ENCODE measurements at regions not wholly inside any gene's neighbourhood (a gene's known extent, or its start where the extent isn't known, plus 50 kb on each side); places are given as distances from the start of the nearest gene placed in this dataset.

DNA sequence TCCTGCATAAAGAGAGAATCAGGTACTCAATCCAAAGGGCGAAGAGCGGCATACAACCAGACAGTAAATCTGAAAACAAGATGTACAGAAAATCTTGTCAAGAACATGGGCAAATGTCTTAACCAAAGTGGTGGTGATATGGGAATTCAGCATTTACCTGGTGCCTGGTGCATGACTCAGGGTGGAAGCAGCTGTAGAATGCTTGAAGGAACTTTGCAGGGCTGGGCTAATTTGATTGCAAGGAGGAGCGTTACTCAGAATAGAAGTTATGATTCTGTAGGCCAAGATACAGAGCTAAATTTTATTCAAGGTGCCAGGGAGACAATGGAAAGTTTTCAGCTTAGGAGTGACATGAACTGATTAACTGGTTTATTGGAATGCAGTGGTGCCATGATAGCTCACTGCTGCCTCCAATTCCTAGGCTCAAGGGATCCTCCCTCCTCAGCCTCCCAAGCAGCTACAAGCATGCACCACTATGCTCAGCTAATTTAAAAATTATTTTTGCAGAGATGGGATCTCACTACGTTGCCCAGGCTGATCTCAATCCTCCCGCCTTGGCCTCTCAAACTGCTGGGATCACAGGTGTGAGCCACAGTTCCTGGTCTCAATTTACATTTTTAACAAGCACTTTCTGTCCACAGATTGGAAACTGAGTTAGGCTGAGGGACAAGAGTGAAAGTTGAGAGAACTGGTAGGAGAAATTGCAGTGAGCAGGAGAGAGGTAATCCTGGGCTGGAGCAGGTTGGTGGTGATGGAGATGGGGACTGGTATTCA is 91.5 kb upstream of the TBC1D5 start:
- ChIA-PET POLR2A (no interaction called here), CTCF (interaction anchor here (0.6 to 2.3 kb wide), 3 partner anchors 8 to 1660 kb away, joined by 3 to 6 read pairs (median 3); no protein-coding TSS in a partner anchor)
- Histone ChIP-seq H3K4me3 (ENCODE audit: low read depth in 2 of 2, low read length in 1 of 2) (no peak overlapping the region), H3K27ac (ENCODE audit: low read depth in 2 of 2, low read length in 1 of 2) (no peak overlapping the region), H3K9me2 (no peaks in the 10 kb centered on the region), H3K4me1 (ENCODE audit: control insufficient read depth in 1 of 2, insufficient read depth in 2 of 2, low read depth in 1 of 2, low read length in 1 of 2) (no peaks in the 10 kb centered on the region), H3K79me2 (ENCODE audit: insufficient read depth) (no peaks in the 10 kb centered on the region), H3K9ac (no peak overlapping the region), H3K36me3 (replicated peaks in 1 of 2; ENCODE audit: control insufficient read depth in 1 of 2, insufficient read depth in 2 of 2, low read length in 1 of 2) (no peaks in the 10 kb centered on the region), H4K20me1 (ENCODE audit: insufficient read depth) (no peaks in the 10 kb centered on the region), H3K9me3 (no peaks in the 10 kb centered on the region), H3F3A (replicated peaks; ENCODE audit: insufficient read depth) (no peaks in the 10 kb centered on the region), H3K27me3 (ENCODE audit: insufficient read depth) (no peaks in the 10 kb centered on the region), H2AFZ (ENCODE audit: low read depth) (no peak overlapping the region), H3K4me2 (no peak overlapping the region)
- WGBS (ENCODE audit: low lambda C conversion rate), result 85% methylated on average over 5 of the region's 5 CpGs
- DNase-seq, result no peak
- TF ChIP-seq, protein P1, sequence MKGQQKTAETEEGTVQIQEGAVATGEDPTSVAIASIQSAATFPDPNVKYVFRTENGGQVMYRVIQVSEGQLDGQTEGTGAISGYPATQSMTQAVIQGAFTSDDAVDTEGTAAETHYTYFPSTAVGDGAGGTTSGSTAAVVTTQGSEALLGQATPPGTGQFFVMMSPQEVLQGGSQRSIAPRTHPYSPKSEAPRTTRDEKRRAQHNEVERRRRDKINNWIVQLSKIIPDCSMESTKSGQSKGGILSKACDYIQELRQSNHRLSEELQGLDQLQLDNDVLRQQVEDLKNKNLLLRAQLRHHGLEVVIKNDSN (IDR thresholded peaks at IDR 0.05; ENCODE audit: borderline replicate concordance, low read depth), result no peak
- TF ChIP-seq TEAD4 (IDR thresholded peaks at IDR 0.05; ENCODE audit: borderline replicate concordance, insufficient read depth) (no peak), RFX5 (IDR thresholded peaks at IDR 0.05; ENCODE audit: low read length) (no peak), SIN3A (IDR thresholded peaks at IDR 0.05; ENCODE audit: borderline replicate concordance, low read depth, low read length) (no peak), CHD2 (IDR thresholded peaks at IDR 0.05; ENCODE audit: low read length, partially characterized antibody) (no peak), MEF2A (IDR thresholded peaks at IDR 0.05; ENCODE audit: borderline replicate concordance, low read depth) (no peak), FOSL2 (IDR thresholded peaks at IDR 0.05; ENCODE audit: borderline replicate concordance, low read depth) (no peak), POLR2AphosphoS5 (IDR thresholded peaks at IDR 0.05; ENCODE audit: low read depth, low read length) (no peak), MXI1 (IDR thresholded peaks at IDR 0.05; ENCODE audit: low read depth, low read length) (no peak)

DNA sequence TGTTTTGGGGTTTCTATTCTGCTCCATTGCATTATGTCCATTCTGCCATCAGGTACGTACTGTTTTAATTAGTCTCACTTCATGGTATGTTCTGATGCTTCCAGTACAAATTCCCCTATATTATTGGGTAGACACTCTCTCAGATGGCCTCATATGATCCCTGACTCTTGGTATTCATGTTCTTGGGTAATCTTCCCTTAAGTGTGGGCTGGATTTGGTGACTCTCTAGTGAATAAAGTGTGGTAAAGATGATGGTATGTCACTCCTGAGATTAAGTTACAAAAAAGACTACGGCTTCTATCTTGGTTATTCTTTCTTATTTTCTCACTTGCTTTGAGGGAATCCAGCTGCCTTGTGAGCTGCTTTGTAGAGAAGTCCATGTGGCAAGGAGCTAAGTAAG is 89.6 kb upstream of the TBC1D5 start:
- H3K79me2 ChIP-seq (ENCODE audit: insufficient read depth), result no peaks in the 10 kb centered on the region
- no peaks in the 10 kb centered on the region for H3K4me1 ChIP-seq (ENCODE audit: control insufficient read depth in 1 of 2, insufficient read depth in 2 of 2, low read depth in 1 of 2, low read length in 1 of 2)
- no peak overlapping the region for H2AFZ ChIP-seq (ENCODE audit: low read depth)
- H3K36me3 ChIP-seq (replicated peaks in 1 of 2; ENCODE audit: control insufficient read depth in 1 of 2, insufficient read depth in 2 of 2, low read length in 1 of 2), result no peaks in the 10 kb centered on the region
- no peak for DNase-seq
- WGBS (ENCODE audit: low lambda C conversion rate), result 76% methylated on average over 2 of the region's 2 CpGs
- TF ChIP-seq, protein P2, sequence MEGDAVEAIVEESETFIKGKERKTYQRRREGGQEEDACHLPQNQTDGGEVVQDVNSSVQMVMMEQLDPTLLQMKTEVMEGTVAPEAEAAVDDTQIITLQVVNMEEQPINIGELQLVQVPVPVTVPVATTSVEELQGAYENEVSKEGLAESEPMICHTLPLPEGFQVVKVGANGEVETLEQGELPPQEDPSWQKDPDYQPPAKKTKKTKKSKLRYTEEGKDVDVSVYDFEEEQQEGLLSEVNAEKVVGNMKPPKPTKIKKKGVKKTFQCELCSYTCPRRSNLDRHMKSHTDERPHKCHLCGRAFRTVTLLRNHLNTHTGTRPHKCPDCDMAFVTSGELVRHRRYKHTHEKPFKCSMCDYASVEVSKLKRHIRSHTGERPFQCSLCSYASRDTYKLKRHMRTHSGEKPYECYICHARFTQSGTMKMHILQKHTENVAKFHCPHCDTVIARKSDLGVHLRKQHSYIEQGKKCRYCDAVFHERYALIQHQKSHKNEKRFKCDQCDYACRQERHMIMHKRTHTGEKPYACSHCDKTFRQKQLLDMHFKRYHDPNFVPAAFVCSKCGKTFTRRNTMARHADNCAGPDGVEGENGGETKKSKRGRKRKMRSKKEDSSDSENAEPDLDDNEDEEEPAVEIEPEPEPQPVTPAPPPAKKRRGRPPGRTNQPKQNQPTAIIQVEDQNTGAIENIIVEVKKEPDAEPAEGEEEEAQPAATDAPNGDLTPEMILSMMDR (IDR thresholded peaks at IDR 0.05), result no peak
- TF ChIP-seq, protein P3, sequence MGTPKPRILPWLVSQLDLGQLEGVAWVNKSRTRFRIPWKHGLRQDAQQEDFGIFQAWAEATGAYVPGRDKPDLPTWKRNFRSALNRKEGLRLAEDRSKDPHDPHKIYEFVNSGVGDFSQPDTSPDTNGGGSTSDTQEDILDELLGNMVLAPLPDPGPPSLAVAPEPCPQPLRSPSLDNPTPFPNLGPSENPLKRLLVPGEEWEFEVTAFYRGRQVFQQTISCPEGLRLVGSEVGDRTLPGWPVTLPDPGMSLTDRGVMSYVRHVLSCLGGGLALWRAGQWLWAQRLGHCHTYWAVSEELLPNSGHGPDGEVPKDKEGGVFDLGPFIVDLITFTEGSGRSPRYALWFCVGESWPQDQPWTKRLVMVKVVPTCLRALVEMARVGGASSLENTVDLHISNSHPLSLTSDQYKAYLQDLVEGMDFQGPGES (IDR thresholded peaks at IDR 0.05; ENCODE audit: low read depth, low read length), result no peak
- TF ChIP-seq SMC3 (IDR thresholded peaks at IDR 0.05; ENCODE audit: low read depth, low read length), result no peak
- TF ChIP-seq, protein P1 (IDR thresholded peaks at IDR 0.05; ENCODE audit: borderline replicate concordance, low read depth), result no peak
- no peak for TF ChIP-seq TCF12 (IDR thresholded peaks at IDR 0.05)
- no peak for TF ChIP-seq EZH2phosphoT487 (IDR thresholded peaks at IDR 0.05; ENCODE audit: borderline replicate concordance, low read depth)
- no peak for TF ChIP-seq NRF1 (IDR thresholded peaks at IDR 0.05; ENCODE audit: low read depth, low read length)
- TF ChIP-seq EP300 (IDR thresholded peaks at IDR 0.05; ENCODE audit: borderline replicate concordance in 1 of 2, low read depth in 1 of 2, low read length in 1 of 2), result no peak
- TF ChIP-seq TEAD4 (IDR thresholded peaks at IDR 0.05; ENCODE audit: borderline replicate concordance, insufficient read depth), result no peak
- no peak for TF ChIP-seq CHD2 (IDR thresholded peaks at IDR 0.05; ENCODE audit: low read length, partially characterized antibody)
- TF ChIP-seq FOSL2 (IDR thresholded peaks at IDR 0.05; ENCODE audit: borderline replicate concordance, low read depth), result no peak
- TF ChIP-seq JUND (IDR thresholded peaks at IDR 0.05), result no peak
- no peak for TF ChIP-seq NFIC (IDR thresholded peaks at IDR 0.05; ENCODE audit: borderline replicate concordance)
- no peak for TF ChIP-seq RAD21 (IDR thresholded peaks at IDR 0.05; ENCODE audit: low read length)
- no peak for TF ChIP-seq FOXJ3 (CRISPR knock-in tag; IDR thresholded peaks at IDR 0.05)
- TF ChIP-seq RXRA (IDR thresholded peaks at IDR 0.05; ENCODE audit: borderline replicate concordance, low read depth), result no peak
- no peak for TF ChIP-seq RCOR1 (IDR thresholded peaks at IDR 0.05; ENCODE audit: low read length)
- H4K20me1 ChIP-seq (ENCODE audit: insufficient read depth), result no peaks in the 10 kb centered on the region
- H3K27me3 ChIP-seq (ENCODE audit: insufficient read depth), result no peaks in the 10 kb centered on the region
- no peaks in the 10 kb centered on the region for H3F3A ChIP-seq (replicated peaks; ENCODE audit: insufficient read depth)
- H3K4me2 ChIP-seq, result no peak overlapping the region
- no peaks in the 10 kb centered on the region for H3K9me2 ChIP-seq
- ChIA-PET CTCF (interaction anchor here (2.3 kb wide), 1 partner anchor 9 kb away, joined by 18 read pairs; no protein-coding TSS in a partner anchor), POLR2A (no interaction called here)
- H3K9ac ChIP-seq, result no peak overlapping the region
- no peaks in the 10 kb centered on the region for H3K9me3 ChIP-seq
- H3K4me3 ChIP-seq (ENCODE audit: low read depth in 2 of 2, low read length in 1 of 2), result no peak overlapping the region
- H3K27ac ChIP-seq (ENCODE audit: low read depth in 2 of 2, low read length in 1 of 2), result no peak overlapping the region

All from SK-N-SH (cell line).